GM21447 (cell line): ENCODE measurements at regions not wholly inside any gene's neighbourhood (a gene's known extent, or its start where the extent isn't known, plus 50 kb on each side); places are given as distances from the start of the nearest gene placed in this dataset.

Source experiments
- ATAC-seq: cut with Tn5 transposase; IDR thresholded peaks from one replicate; pipeline ENCODE4 v1.9.1; 2021; ENCODE audit not compliant: unreplicated experiment

- no peak for ATAC-seq
Measured at GRCh38 chr2:120439637-120440384, 93.9 kb downstream of the INHBB start.

- no peak for ATAC-seq
Measured at GRCh38 chr2:120440521-120441350, 94.8 kb downstream of the INHBB start.

- no peak for ATAC-seq
Measured at GRCh38 chr2:120441351-120441700, 95.4 kb downstream of the INHBB start.

DNA sequence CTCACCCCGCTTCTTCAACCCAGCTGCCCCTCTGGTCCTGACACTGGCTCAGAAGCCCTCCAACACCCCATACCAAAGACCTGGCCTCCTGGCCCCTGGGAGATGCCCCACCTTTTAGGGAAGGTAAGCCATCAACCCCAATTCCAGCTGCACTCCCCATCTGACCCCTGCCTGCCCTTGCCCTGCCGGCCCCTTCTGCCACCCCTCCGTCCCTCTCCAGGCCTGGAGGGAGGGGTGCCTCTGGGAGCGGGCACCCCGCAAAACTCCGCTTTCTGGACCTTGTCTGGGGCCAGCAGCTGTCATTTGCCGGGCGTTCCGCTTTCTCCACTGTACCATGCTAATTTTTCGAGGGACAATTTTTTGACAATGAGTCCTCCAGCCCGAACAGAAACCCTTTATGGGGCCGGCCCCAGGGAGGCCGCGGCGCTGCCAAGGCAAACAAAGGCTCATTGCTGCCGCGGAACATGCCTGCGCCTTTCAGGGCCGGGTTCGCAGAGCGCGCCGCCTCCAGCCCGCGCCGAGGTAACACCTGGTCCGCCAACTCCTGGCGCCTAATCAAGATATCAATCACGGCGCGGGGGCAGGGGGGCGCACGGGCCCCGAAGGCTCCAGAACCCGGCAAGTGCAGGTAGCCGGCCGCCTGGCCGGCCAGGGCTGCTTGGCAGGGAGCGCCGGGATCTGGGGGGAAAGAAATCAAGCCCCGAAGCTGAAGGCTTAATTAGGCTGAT, 96.0 kb downstream of the INHBB start:
- ATAC-seq = no peak

DNA sequence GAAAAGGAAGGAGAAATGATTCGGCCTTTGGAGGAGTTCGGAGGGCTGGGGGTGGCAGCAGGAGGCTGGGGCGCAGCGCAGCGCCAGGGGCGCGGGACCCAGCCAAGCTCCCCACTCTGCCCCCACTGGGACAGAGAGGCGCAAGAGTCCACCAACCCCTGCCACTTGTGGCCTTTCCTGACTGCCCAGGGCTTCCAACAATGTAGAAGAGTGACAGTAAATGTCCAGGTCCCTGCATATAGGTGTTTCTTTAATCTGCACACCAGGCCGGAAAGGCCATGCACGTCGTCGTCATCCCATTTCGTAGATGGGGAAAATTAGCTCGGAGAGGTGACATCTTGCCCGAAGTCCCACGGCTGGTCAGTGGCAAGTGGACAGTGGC, 96.6 kb downstream of the INHBB start:
- no peak for ATAC-seq

GRCh38 chr2:120442923-120443571, 97.1 kb downstream of the INHBB start:
- ATAC-seq = no peak

DNA sequence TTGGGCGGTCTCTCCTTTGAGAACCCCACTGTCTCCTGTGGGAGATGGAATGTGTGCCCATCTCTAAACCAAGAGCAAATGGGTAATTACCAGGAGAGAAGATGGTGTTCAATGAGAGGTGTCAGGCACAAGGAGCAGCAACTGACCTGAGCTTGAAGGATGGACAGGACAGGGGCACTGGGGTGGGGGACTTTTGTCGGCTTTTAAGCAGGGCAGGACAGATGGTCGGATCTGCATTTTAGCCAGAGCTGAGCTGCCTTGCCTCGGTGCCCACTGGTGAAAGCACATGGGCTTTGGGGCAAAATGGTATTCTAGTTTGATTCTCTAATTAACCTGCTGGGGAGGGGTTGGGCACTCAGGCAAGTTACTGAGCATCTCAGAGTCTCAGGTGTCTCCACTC, 98.0 kb downstream of the INHBB start:
- no peak for ATAC-seq

- no peak for ATAC-seq
Measured at GRCh38 chr2:120444691-120445240, 98.8 kb downstream of the INHBB start.

GRCh38 chr2:120445449-120446143, 99.7 kb downstream of the INHBB start:
- no peak for ATAC-seq

DNA sequence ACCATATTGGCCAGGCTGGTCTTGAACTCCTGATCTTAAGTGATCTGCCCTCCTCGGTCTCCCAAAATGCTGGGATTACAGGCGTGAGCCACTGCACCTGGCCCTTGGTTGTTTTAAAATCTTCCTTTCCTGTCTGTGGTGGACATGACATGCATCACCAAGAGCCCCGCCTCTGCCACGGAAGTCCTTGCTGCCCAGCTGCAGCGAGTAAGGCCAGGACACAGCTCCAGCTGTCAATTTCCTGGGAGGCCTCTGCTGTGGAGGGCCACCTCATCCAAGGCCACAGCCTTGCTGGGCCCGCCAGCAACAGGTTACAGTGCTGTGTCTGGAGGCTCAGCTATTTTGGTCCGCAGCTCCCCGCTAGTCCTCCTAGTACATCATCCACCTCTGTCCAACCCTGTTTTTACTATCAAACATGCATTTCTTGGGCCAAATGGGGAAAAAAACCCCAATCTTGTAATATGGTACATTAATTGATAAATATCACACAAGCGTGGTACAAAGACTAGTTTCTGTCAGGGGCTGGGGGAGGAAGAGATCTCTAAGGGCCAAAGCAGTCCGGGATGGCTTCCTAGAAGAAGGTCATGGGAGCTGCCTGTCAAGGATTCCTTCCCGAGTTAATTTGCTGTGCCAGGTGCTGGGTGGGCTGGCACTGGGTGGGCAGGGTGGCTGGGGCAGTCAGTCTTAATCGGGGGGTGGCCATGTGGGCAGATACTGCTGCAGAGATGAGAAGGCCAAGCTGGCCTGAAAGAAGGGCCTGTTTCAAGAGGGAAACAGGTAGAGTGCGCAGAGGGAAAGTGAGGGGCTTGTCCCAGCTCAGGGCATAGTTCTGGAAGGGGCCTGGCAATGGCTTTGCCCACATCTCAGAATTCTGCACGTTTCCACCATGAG, 100.5 kb downstream of the INHBB start:
- ATAC-seq = no peak

GRCh38 chr2:120447127-120447785, 101.3 kb downstream of the INHBB start:
- ATAC-seq = no peak

DNA sequence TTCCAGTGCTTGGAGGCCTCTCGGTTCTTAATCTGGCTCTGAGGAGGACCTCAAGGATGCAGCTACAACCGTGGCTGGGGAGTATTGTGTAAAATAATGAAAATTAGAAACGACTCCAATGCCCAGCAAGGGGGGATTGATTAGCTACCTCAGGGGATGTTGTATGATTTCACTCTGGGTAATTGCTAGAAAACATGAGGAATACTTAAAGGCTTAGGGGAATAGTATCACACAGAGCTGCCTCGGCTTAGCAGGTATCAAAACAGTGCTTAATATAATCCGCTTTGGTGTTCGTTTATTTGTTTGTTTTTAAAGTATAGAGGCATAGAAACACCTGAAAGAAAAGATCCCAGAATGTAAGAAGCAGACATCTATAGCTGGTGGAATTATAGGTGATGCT, 102.5 kb downstream of the INHBB start:
- no peak for ATAC-seq

- ATAC-seq = no peak
Measured at GRCh38 chr2:120448961-120449810, 103.2 kb downstream of the INHBB start.

GRCh38 chr2:120450196-120450820, 104.4 kb downstream of the INHBB start:
- no peak for ATAC-seq

DNA sequence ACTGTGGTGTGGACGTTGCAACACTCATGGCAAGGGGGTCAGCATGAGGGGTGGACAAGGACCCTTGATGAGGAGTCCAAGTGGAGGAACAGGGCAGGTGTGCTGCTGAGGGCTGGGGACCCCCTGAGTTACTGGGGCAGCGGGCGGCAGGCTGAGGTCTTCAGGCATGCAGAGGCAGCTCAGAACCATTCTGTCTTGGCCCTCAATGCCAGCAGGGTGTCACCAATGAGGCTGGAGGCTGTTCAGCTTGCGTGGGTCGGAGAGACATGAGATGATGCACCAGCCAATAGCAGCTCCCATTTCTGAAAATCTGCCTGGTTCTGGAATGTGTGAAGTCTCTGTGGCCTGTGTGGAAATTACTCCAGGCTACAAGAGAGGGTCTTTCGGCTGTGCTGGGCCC, 105.4 kb downstream of the INHBB start:
- no peak for ATAC-seq

- no peak for ATAC-seq
Measured at GRCh38 chr2:120452131-120452530, 106.2 kb downstream of the INHBB start.

DNA sequence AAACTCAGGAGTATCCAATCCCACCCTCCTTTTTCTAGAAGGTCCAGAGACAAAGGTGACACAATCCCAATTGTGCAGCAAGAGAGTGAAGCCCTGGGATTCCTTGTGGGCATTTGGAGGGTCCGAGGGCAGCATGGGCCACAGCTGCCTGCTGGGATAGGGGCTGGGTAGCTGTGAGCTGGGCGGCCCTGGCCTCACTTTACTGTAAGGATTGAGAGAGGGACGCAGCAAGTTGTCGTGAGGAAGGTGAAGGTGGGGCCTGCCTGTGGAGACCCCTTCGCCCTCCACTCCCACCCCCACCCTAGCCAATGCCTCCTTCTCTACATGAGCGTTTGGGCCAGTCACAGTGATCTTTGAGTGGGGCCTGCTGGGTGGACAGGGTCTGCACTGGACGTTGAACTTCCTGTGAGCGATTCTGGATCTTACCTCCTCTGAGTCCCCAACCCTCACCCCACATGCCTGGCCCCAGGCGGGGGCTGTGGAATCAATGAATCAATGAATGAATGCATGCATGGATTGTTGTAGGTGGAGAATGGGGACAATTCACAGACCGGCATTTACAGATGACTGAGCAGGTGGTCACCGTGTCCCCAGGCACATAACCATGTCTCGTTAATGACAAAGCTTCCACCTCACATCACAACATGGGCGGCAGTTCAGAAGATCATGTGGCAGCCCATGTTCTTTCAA, 107.2 kb downstream of the INHBB start:
- no peak for ATAC-seq
